HCT116 (cell line): ENCODE measurements at regions not wholly inside any gene's neighbourhood (a gene's known extent, or its start where the extent isn't known, plus 50 kb on each side); places are given as distances from the start of the nearest gene placed in this dataset.

Source experiments
- CBX3 ChIP-seq: IDR thresholded peaks from 2 replicates; pipeline ENCODE4 v1.6.1; 2012; ENCODE audit warnings: low read depth
- CEBPB ChIP-seq: IDR thresholded peaks from 2 replicates; pipeline ENCODE4 v1.6.1; 2012; ENCODE audit warnings: low read depth
- ELF1 ChIP-seq: IDR thresholded peaks from 2 replicates; pipeline ENCODE4 v1.6.1; 2012; ENCODE audit warnings: low read depth, borderline replicate concordance
- EZH2 ChIP-seq: fragments of 200-600 bp; sonication (generic); IDR thresholded peaks from 2 replicates; pipeline ENCODE4 v1.6.1; 2017; ENCODE audit warnings: antibody characterized with exemption, mixed run types
- EZH2phosphoT487 ChIP-seq: fragments of 200-600 bp; IDR thresholded peaks from 2 replicates; pipeline ENCODE4 v1.6.1; 2018; ENCODE audit warnings: antibody characterized with exemption, borderline replicate concordance
- POLR2A ChIP-seq: IDR thresholded peaks from 2 replicates; pipeline ENCODE4 v1.7.0; 2011; ENCODE audit warnings: borderline replicate concordance; ENCODE audit not compliant: insufficient read depth, insufficient read length; ENCODE audit errors: extremely low read depth
- POLR2AphosphoS5 ChIP-seq: IDR thresholded peaks from 2 replicates; pipeline ENCODE4 v1.6.1; 2011; ENCODE audit warnings: mild to moderate bottlenecking, low read depth, low read length, moderate library complexity
- SRF ChIP-seq: IDR thresholded peaks from 2 replicates; pipeline ENCODE4 v1.6.1; 2012; ENCODE audit warnings: low read depth
- TCF7L2 ChIP-seq: IDR thresholded peaks from 2 replicates; pipeline ENCODE4 v1.7.0; 2011; ENCODE audit warnings: borderline replicate concordance, inconsistent platforms; ENCODE audit not compliant: insufficient read depth, insufficient read length; ENCODE audit errors: extremely low read depth
- ZNF274 ChIP-seq: fragments of 200-500 bp; sonication (Bioruptor generic); IDR thresholded peaks from 2 replicates; pipeline ENCODE4 v1.6.1; 2014; ENCODE audit warnings: mild to moderate bottlenecking, low read depth, low read length, inconsistent platforms
- TF ChIP-seq, protein P1 (sequence below), 3 experiments: fragments of 200-600 bp in 1 of 3; sonication (generic) in 1 of 3; IDR thresholded peaks in 2 of 3; conservative IDR thresholded peaks in 1 of 3; 2 replicates each; pipeline ENCODE4 v1.5.1; 2012 to 2017; ENCODE audit warnings: low read depth in 2 of 3, low read length in 2 of 3, antibody characterized with exemption in 1 of 3, borderline replicate concordance in 1 of 3, control low read depth in 1 of 3, mild to moderate bottlenecking in 1 of 3, mixed read lengths in 1 of 3, mixed run types in 1 of 3, moderate library complexity in 1 of 3; ENCODE audit not compliant: insufficient read depth in 1 of 3
- TF ChIP-seq, protein P2 (sequence below): IDR thresholded peaks from 2 replicates; pipeline ENCODE4 v1.6.1; 2012; ENCODE audit warnings: low read depth
- TF ChIP-seq, protein P3 (sequence below): IDR thresholded peaks from 2 replicates; pipeline ENCODE4 v1.6.1; 2012

DNA sequence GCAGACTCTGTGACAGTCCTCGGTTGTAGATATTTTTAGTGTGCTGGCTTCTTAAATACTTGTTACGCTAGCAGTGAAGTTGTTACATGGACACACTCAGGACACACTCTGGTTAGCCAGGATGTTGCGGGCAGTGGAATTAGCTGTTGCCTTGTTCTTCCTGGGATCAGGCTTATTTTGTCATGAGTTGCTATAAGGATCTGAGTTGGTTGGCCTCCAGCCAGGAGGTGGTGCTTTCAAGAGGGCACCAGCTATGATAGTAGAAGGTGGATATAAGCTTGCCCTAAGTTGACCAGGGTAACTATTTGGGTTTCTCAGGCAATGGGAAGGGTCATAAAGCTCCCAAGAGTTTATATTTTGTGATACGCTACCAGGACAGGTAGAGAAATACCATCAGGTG, 150.1 kb upstream of the C1GALT1 start:
- TF ChIP-seq, protein P1, sequence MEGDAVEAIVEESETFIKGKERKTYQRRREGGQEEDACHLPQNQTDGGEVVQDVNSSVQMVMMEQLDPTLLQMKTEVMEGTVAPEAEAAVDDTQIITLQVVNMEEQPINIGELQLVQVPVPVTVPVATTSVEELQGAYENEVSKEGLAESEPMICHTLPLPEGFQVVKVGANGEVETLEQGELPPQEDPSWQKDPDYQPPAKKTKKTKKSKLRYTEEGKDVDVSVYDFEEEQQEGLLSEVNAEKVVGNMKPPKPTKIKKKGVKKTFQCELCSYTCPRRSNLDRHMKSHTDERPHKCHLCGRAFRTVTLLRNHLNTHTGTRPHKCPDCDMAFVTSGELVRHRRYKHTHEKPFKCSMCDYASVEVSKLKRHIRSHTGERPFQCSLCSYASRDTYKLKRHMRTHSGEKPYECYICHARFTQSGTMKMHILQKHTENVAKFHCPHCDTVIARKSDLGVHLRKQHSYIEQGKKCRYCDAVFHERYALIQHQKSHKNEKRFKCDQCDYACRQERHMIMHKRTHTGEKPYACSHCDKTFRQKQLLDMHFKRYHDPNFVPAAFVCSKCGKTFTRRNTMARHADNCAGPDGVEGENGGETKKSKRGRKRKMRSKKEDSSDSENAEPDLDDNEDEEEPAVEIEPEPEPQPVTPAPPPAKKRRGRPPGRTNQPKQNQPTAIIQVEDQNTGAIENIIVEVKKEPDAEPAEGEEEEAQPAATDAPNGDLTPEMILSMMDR (IDR thresholded peaks at IDR 0.05 in 2 of 3, conservative IDR thresholded peaks at IDR 0.05 in 1 of 3; ENCODE audit: borderline replicate concordance in 1 of 3, insufficient read depth in 1 of 3, low read depth in 2 of 3, low read length in 2 of 3), result no peak
- TF ChIP-seq, protein P2, sequence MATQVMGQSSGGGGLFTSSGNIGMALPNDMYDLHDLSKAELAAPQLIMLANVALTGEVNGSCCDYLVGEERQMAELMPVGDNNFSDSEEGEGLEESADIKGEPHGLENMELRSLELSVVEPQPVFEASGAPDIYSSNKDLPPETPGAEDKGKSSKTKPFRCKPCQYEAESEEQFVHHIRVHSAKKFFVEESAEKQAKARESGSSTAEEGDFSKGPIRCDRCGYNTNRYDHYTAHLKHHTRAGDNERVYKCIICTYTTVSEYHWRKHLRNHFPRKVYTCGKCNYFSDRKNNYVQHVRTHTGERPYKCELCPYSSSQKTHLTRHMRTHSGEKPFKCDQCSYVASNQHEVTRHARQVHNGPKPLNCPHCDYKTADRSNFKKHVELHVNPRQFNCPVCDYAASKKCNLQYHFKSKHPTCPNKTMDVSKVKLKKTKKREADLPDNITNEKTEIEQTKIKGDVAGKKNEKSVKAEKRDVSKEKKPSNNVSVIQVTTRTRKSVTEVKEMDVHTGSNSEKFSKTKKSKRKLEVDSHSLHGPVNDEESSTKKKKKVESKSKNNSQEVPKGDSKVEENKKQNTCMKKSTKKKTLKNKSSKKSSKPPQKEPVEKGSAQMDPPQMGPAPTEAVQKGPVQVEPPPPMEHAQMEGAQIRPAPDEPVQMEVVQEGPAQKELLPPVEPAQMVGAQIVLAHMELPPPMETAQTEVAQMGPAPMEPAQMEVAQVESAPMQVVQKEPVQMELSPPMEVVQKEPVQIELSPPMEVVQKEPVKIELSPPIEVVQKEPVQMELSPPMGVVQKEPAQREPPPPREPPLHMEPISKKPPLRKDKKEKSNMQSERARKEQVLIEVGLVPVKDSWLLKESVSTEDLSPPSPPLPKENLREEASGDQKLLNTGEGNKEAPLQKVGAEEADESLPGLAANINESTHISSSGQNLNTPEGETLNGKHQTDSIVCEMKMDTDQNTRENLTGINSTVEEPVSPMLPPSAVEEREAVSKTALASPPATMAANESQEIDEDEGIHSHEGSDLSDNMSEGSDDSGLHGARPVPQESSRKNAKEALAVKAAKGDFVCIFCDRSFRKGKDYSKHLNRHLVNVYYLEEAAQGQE, result no peak
- no peak for TF ChIP-seq POLR2AphosphoS5
- TF ChIP-seq EZH2, result no peak
- TF ChIP-seq CBX3, result no peak
- TF ChIP-seq ELF1, result no peak
- TF ChIP-seq, protein P3, sequence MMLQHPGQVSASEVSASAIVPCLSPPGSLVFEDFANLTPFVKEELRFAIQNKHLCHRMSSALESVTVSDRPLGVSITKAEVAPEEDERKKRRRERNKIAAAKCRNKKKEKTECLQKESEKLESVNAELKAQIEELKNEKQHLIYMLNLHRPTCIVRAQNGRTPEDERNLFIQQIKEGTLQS, result no peak
- no peak for TF ChIP-seq CEBPB
- no peak for TF ChIP-seq EZH2phosphoT487
- no peak for TF ChIP-seq ZNF274
- TF ChIP-seq TCF7L2, result no peak
- no peak for TF ChIP-seq SRF
- no peak for TF ChIP-seq POLR2A
